SU-DHL-6 (cell line): ENCODE measurements at regions not wholly inside any gene's neighbourhood (a gene's known extent, or its start where the extent isn't known, plus 50 kb on each side); places are given as distances from the start of the nearest gene placed in this dataset.

ENCODE experiments used
- H2AFZ ChIP-seq: fragments of 200-600 bp; sonication (generic); 2 replicates; pipeline ENCODE4 v1.6.1; 2014; ENCODE audit warnings: low read depth, mild to moderate bottlenecking, moderate library complexity, mixed read lengths, antibody characterized with exemption, low read length; ENCODE audit not compliant: severe bottlenecking
- H3F3A ChIP-seq: fragments of 200-600 bp; shearing (Covaris generic); 2 replicates; pipeline ENCODE4 v1.6.0; 2016; ENCODE audit warnings: antibody characterized with exemption, mild to moderate bottlenecking; ENCODE audit not compliant: insufficient read depth
- H3K27ac ChIP-seq: fragments of 200-600 bp; sonication (generic); 2 replicates; pipeline ENCODE4 v1.5.1; 2016; ENCODE audit warnings: low read depth, mild to moderate bottlenecking, low read length, moderate library complexity, mixed read lengths
- H3K27me3 ChIP-seq: fragments of 200-600 bp; sonication (generic), shearing (Covaris generic); 2 replicates; pipeline ENCODE4 v1.6.0; 2014; ENCODE audit warnings: mild to moderate bottlenecking, low read length
- H3K36me3 ChIP-seq: fragments of 200-600 bp; sonication (generic); 2 replicates; pipeline ENCODE4 v1.6.1; 2014; ENCODE audit warnings: mild to moderate bottlenecking, low read length, mixed read lengths
- H3K4me2 ChIP-seq: fragments of 300-600, 200-600 bp; shearing (Covaris generic), sonication (generic); 2 replicates; pipeline ENCODE4 v1.6.0; 2014; ENCODE audit warnings: low read length, low read depth, mild to moderate bottlenecking; ENCODE audit not compliant: poor library complexity, severe bottlenecking
- H3K4me3 ChIP-seq: fragments of 200-600 bp; sonication (generic); 2 replicates; pipeline ENCODE4 v1.5.1; 2014; ENCODE audit warnings: antibody characterized with exemption, low read length, mild to moderate bottlenecking, mixed read lengths; ENCODE audit not compliant: insufficient read depth, poor library complexity, severe bottlenecking
- H3K79me2 ChIP-seq: fragments of 200-600 bp; sonication (generic); 2 replicates; pipeline ENCODE4 v1.6.1; 2014; ENCODE audit warnings: mild to moderate bottlenecking, low read length, moderate library complexity; ENCODE audit not compliant: insufficient read depth
- H3K9ac ChIP-seq: fragments of 200-600 bp; sonication (generic); 2 replicates; pipeline ENCODE4 v1.7.0; 2014; ENCODE audit warnings: mild to moderate bottlenecking, low read length
- H3K9me2 ChIP-seq: fragments of 200-600 bp; sonication (generic); replicated peaks from 2 replicates; pipeline ENCODE4 v1.6.1; 2014; ENCODE audit warnings: low read length; ENCODE audit not compliant: insufficient read depth
- H3K9me3 ChIP-seq: fragments of 200-600 bp; sonication (generic); 2 replicates; pipeline ENCODE4 v1.6.1; 2014; ENCODE audit warnings: low read length, mixed read lengths; ENCODE audit not compliant: insufficient read depth
- H4K20me1 ChIP-seq: fragments of 200-600 bp; sonication (generic); 2 replicates; pipeline ENCODE4 v1.6.1; 2014; ENCODE audit warnings: low read depth, mild to moderate bottlenecking, antibody characterized with exemption, low read length, moderate library complexity, mixed read lengths
- CTCF ChIP-seq: fragments of 200-600 bp; sonication (generic); IDR thresholded peaks from one replicate; pipeline ENCODE4 v1.5.1; 2017; ENCODE audit warnings: antibody characterized with exemption, mild to moderate bottlenecking, low read length, moderate library complexity; ENCODE audit not compliant: insufficient read depth, poor library complexity, severe bottlenecking
- EZH2phosphoT487 ChIP-seq: fragments of 200-600 bp; sonication (generic), shearing (Covaris generic); conservative IDR thresholded peaks from 2 replicates; pipeline ENCODE4 v1.6.1; 2018; ENCODE audit warnings: mild to moderate bottlenecking, antibody characterized with exemption, low read length, moderate library complexity, mixed read lengths

GRCh38 chr3:30970183-30970582 lies 75.7 kb upstream of the GADL1 start:
- Histone ChIP-seq H2AFZ (no peak overlapping the region), H3K9me3 (no peaks in the 10 kb centered on the region), H3K27ac (no peak overlapping the region), H3K4me3 (no peak overlapping the region), H3K36me3 (no peaks in the 10 kb centered on the region), H3K79me2 (no peaks in the 10 kb centered on the region), H3F3A (no peaks in the 10 kb centered on the region), H3K27me3 (no peaks in the 10 kb centered on the region), H3K9me2 (no peaks in the 10 kb centered on the region), H3K4me2 (no peak overlapping the region), H3K9ac (no peak overlapping the region), H4K20me1 (no peaks in the 10 kb centered on the region)
- TF ChIP-seq CTCF, result no peak
- TF ChIP-seq EZH2phosphoT487, result no peak

GRCh38 chr3:30972449-30972848 lies 78.0 kb upstream of the GADL1 start:
- H3F3A ChIP-seq, result no peaks in the 10 kb centered on the region
- no peaks in the 10 kb centered on the region for H3K79me2 ChIP-seq
- no peak overlapping the region for H3K27ac ChIP-seq
- no peaks in the 10 kb centered on the region for H3K27me3 ChIP-seq
- no peaks in the 10 kb centered on the region for H3K9me3 ChIP-seq
- TF ChIP-seq CTCF (no peak), EZH2phosphoT487 (no peak)
- no peak overlapping the region for H3K9ac ChIP-seq
- no peak overlapping the region for H2AFZ ChIP-seq
- no peak overlapping the region for H3K4me2 ChIP-seq
- H4K20me1 ChIP-seq, result no peaks in the 10 kb centered on the region
- H3K9me2 ChIP-seq, result no peaks in the 10 kb centered on the region
- no peaks in the 10 kb centered on the region for H3K36me3 ChIP-seq
- H3K4me3 ChIP-seq, result no peak overlapping the region

- Histone ChIP-seq H3K9me3 (no peaks in the 10 kb centered on the region), H3K9me2 (no peaks in the 10 kb centered on the region), H3K27ac (no peak overlapping the region), H3K4me2 (no peak overlapping the region), H3K27me3 (no peaks in the 10 kb centered on the region), H3K36me3 (no peaks in the 10 kb centered on the region), H3F3A (no peaks in the 10 kb centered on the region), H3K4me3 (no peak overlapping the region), H2AFZ (no peak overlapping the region), H4K20me1 (no peaks in the 10 kb centered on the region), H3K79me2 (no peaks in the 10 kb centered on the region), H3K9ac (no peak overlapping the region)
- TF ChIP-seq EZH2phosphoT487, result no peak
- TF ChIP-seq CTCF, result no peak
Measured at GRCh38 chr3:30974071-30974470, 79.6 kb upstream of the GADL1 start.

- Histone ChIP-seq H3F3A (no peaks in the 10 kb centered on the region), H2AFZ (no peak overlapping the region), H3K4me3 (no peak overlapping the region), H3K27ac (no peak overlapping the region), H3K79me2 (no peaks in the 10 kb centered on the region), H3K27me3 (no peaks in the 10 kb centered on the region), H3K36me3 (no peaks in the 10 kb centered on the region), H3K9me2 (no peaks in the 10 kb centered on the region), H3K9me3 (no peaks in the 10 kb centered on the region), H3K4me2 (no peak overlapping the region), H3K9ac (no peak overlapping the region), H4K20me1 (no peaks in the 10 kb centered on the region)
- TF ChIP-seq EZH2phosphoT487 (no peak), CTCF (no peak)
Measured at GRCh38 chr3:30977592-30977991, 83.1 kb upstream of the GADL1 start.
